GM12874 (cell line): ENCODE measurements at regions not wholly inside any gene's neighbourhood (a gene's known extent, or its start where the extent isn't known, plus 50 kb on each side); places are given as distances from the start of the nearest gene placed in this dataset.

Experiments
- CTCF ChIP-seq: IDR thresholded peaks from 2 replicates; pipeline ENCODE4 v1.5.1; 2011; ENCODE audit warnings: low read depth, mild to moderate bottlenecking, control low read depth, low read length, moderate library complexity; ENCODE audit not compliant: insufficient read depth

DNA sequence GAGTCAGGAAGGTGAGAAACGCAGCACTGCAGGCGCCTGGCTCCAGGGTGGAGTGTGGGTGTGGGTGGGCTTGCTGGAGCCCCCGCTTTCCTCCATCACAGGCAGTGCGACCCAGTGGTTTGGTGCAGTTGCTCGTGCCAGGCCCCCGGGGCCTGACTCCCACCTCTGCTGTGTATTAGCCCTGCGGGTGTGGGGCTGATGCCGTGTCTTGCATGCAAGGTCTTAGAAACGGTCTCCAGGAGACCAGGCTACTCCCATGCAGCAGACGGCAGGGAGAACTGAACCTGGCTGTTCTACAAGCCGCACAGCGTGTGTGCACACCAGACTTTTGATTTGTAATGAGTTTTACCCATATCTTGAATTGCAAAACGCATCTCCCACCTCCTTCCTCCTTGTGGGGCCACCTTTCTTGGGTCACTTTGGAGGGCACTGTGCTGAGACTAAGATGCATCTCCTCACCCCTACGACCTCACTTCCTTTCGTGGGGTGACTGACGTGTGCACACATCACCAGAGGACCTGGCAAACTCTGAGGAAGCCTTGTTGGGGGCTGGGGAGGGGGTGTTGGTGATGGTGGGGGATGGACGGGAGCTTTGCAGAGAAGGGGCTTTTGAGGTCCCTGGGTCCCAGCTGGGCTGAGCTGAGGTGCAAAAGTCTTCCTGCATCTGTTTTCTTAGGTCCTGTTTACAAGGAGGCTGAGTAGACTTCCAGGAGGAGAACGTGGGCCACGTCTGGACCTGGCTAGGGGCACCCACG is 101.8 kb upstream of the TNRC6C start:
- no peak for TF ChIP-seq CTCF

- no peak for TF ChIP-seq CTCF
Measured at GRCh38 chr17:77857306-77857555, 101.3 kb upstream of the TNRC6C start.

GRCh38 chr17:77857613-77858012 is 100.9 kb upstream of the TNRC6C start:
- TF ChIP-seq CTCF, result no peak

GRCh38 chr17:77858291-77859034 is 100.0 kb upstream of the TNRC6C start:
- TF ChIP-seq CTCF, result no peak

DNA sequence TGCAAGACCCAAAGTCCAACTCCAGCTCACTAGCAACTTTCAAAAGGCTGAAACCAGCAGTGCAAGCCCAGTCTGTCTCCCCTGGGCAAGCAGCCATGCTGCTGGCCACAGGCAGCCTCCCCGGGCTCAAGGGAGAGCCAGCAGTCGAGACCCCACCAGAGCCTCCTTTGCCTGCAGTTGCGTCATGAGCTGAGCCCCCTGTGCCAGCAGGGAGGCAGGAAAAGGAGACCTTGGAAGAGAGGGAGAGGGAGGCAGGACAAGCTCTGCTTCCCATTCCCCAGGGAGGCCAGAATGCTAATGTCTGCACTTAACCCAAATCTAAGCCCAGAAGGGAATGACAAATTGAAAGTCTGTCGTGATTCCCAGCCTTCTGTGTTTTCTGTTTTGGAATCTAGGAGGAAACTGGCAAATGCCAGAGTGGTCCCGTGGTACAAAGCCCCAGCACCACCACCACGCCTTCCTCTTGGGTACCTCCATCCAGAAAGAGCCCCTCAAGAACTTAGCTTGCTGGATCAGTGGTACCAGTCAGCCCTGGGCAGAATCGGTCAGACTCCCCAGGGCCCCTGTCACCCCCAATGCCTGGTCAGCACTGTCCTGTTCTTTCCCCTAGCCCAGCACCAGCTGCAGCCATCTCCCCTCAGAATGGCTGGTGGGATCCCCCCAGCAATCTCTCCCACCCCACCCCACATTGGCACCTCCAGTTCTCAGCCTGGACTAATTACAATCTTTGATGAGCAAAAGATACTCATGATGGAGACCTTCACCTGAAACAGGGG is 99.3 kb upstream of the TNRC6C start:
- TF ChIP-seq CTCF, result no peak

GRCh38 chr17:77861133-77861695 is 97.3 kb upstream of the TNRC6C start:
- no peak for TF ChIP-seq CTCF
